GM19395 (cell line): ENCODE measurements at regions not wholly inside any gene's neighbourhood (a gene's known extent, or its start where the extent isn't known, plus 50 kb on each side); places are given as distances from the start of the nearest gene placed in this dataset.

Experiments
- ATAC-seq: cut with Tn5 transposase; IDR thresholded peaks from one replicate; pipeline ENCODE4 v1.9.1; 2021; ENCODE audit warnings: mild to moderate bottlenecking, moderate library complexity; ENCODE audit not compliant: unreplicated experiment

DNA sequence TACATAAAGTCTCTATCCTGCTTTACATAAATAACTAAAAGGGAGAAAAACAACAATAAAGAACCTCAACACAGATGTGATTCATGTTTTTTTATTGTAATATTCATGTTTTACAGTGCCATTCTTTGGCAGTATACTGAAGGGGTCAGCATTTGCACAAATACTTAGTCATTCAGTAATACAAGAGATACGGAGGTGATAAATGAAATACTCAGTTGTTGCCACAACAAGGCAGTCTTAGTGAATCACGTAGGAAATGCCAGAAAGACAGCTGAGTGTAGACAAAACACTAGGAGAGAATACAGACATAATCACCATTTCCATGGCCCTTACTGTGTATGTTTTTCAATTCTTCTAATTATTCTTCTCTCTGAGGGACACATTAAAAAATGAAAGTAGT, 910.4 kb downstream of the METTL15 start:
- no peak for ATAC-seq

- no peak for ATAC-seq
Observed at GRCh38 chr11:29017941-29018340, 909.8 kb downstream of the METTL15 start.

DNA sequence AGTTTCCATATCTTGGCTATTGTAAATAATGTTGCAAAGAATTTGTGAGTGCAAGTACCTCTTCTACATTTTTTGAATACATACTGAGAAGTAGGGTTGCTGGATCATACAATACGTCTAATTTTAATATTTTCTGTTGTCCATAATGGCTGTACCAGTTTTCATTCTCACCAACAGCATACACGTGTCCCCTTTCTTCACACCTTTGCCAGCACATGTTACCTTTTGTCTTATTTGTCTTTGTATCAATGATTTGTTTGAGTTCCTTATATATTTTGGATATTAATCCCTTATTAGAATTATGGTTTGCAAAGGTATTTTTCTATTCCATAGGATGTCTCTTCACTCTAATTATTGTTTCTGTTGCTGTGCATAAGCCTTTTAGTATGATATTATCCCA, 904.3 kb downstream of the METTL15 start:
- no peak for ATAC-seq

DNA sequence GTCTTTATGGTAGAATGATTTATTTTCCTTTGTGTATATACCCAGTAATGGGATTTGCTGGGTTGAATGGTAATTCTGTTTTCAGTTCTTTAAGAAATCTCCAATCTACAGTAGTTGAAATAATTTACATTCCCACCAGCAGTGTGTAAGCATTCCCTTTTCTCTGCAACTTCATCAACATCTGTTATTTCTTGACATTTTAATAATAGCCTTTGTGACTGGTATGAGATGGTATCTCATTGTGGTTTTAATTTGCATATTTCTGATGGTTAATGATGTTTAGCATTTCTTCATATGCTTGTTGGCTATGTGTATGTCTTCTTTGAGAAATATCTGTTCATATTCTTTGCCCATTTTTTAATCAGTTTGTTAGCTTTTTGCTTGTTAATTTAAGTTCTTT, 901.2 kb downstream of the METTL15 start:
- ATAC-seq, result no peak

DNA sequence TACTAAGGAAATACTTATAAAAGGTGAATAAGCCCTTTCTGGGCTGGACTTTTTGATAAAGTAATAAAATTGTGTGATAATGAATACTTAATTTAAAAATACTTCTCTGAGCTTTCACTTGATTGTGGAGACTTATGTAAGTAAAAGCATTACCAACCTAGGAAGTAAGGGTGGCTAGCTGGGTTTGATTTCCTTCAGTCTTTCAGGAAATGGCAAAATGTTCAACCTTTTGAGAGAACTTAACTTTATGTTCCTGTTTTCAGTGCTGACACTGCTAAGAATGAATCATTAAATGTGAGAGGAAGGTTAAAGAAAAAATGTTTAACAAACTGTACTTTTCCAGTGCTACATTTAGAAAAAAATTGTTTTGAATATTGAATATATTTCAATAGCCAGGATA, 900.3 kb downstream of the METTL15 start:
- ATAC-seq, result no peak

DNA sequence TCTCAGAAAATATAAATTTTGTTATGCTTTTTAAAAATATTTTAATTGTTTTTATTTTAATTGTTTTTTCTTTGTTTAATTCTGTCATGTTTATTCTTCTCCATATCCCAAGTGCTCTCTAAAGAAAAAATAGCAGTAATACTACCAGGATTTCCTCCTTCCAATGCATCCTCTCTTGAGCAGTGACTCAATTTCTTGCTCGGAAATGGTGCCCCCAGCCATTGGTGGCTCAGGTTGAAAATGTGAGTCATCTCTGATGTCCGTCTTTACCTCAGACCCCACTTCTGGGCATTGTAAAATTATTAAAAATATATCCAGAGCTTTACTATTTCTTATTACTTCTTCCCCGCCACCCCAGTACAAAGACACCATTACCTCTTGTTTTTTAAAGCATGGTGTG, 898.5 kb downstream of the METTL15 start:
- ATAC-seq, result no peak

DNA sequence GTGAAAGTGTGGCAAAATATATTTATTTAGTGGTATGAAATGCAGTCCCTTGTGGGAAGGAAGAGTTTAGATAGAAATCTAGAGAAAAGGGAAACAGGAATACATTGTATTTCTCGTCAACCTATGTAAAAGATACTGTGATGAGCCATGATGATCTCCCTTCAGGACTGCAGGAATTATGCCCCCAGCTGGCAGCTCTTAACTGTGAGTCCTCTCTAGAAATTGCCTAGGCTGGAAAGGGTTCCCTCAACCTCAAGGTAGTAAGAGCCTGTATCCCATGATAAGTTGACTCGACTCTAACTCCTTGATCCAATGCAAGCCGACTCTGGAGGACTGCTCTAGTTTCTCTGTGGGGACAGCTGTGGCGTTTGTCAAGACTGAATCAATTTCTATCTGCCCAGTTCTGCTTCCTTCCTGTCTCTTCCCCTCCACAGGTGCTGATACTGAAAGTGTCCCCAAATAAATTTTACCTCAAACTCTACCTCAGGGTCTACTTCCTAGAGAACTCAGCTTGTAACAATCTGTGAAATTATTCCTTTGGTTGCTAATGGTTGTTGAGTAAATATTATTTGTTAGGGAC, 897.3 kb downstream of the METTL15 start:
- ATAC-seq, result no peak

- ATAC-seq, result no peak
Observed at GRCh38 chr11:29002816-29003215, 894.6 kb downstream of the METTL15 start.

- ATAC-seq, result no peak
Observed at GRCh38 chr11:28999620-29000019, 891.4 kb downstream of the METTL15 start.

- no peak for ATAC-seq
Observed at GRCh38 chr11:28992996-28993395, 884.8 kb downstream of the METTL15 start.

GRCh38 chr11:28984231-28984630, 876.0 kb downstream of the METTL15 start:
- no peak for ATAC-seq

- ATAC-seq, result no peak
Observed at GRCh38 chr11:28983780-28984179, 875.6 kb downstream of the METTL15 start.

DNA sequence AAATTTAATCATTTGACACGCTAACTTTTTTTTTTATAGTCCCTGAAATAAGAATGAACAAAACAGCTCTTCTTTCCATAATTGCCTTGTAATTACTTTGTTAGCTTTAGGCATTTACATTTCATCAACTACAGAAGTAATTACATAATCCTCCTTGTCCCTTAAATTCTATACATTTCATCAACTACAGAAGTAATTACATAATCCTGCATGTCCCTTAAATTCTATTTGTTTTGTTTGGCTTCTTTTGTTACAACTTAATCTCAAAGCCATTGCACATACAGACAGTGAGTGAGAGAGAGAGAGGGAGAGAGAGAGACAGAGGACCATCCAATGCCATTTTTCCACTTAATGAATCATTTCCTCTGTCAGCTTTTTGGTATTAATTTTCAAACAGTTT, 873.2 kb downstream of the METTL15 start:
- ATAC-seq, result no peak

- no peak for ATAC-seq
Observed at GRCh38 chr11:28976801-28977145, 868.6 kb downstream of the METTL15 start.

GRCh38 chr11:28976012-28976800, 868.0 kb downstream of the METTL15 start:
- ATAC-seq, result no peak

- ATAC-seq, result no peak
Observed at GRCh38 chr11:28969832-28970231, 861.6 kb downstream of the METTL15 start.

- no peak for ATAC-seq
Observed at GRCh38 chr11:28966951-28967350, 858.8 kb downstream of the METTL15 start.

GRCh38 chr11:28965819-28966218, 857.6 kb downstream of the METTL15 start:
- no peak for ATAC-seq

DNA sequence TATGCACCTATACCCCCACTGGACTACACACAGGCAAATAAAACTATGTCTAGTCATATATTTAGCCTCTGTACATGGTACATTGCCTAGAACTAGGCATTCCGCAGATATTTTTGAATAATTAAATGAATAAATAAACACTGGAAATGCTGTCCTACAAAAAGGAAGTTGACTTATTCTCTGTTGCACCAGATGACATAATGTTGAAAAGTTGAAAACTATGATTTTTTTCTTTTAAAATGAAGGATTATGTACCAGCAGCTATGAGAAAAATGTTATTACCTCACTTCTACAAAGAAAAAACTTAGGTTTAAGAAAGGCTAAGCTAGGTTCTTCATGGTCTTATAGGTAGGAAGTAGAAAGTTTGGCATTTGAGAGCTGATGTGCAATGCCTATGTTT, 856.6 kb downstream of the METTL15 start:
- ATAC-seq, result no peak

DNA sequence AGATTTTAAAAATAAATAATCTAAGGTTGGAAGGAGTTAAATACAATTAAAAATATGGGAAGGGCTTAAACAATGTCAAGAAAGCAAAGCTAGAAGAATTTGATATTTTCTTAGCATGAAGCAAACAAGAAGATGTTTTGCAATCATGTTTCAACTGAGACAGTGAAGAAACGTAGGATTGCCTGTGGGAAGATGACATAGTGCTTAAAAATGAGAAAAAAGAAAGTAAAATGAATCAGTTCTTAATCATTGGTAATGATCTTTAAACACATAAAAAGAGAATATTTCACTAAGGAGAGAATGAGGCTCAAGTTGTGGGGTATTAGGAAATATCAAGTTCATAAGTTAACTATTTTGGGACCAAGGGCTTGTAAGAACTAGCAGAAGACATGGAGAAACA, 855.0 kb downstream of the METTL15 start:
- ATAC-seq, result no peak

GRCh38 chr11:28962502-28962901, 854.3 kb downstream of the METTL15 start:
- ATAC-seq, result no peak

DNA sequence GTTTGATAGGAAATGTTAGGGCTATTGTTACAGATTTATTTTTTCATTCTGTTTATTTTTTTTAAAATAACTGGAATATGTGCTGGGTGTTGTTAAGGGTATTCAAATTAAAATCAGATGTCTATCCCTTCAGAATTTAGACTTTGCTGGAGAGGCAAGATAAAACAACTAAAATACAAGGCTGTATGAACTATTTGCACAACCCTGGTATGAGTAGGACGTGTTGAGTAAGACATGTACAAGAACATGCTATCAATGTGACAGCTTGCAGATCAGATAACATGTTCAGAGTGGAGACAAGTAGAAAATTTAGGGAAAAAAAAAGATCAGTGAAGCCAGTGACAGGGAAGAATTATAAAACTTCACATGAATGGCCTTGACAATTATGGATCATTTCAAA, 853.5 kb downstream of the METTL15 start:
- no peak for ATAC-seq

DNA sequence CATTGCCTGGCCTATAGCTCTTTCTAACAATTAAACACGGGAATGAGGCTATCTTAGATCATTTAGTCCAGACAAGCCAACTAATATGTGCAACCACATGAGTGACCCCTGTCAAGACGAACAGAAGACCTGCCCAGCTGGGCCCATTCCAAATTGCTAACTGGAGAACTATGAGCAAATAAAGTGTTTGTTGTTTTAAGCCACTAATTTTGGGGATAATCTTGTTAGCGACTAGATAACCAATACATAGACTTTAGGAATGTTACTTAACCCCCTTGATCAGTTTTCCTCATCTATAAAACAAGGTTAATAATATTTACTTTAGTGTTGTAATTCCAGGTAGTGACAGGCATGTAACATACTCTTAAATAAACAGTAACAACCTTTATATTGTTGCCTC, 848.3 kb downstream of the METTL15 start:
- ATAC-seq, result no peak
